ENCODE measurements at regions not wholly inside any gene's neighbourhood (a gene's known extent, or its start where the extent isn't known, plus 50 kb on each side); places are given as distances from the start of the nearest gene placed in this dataset. TPM values are rescaled to one million over a fixed set of nuclear protein-coding genes. Genes with fewer than 3 reads are reported as not detected.

Small RNA genes in the stretch of these regions (microRNA-seq; reads per million reads assigned to microRNA genes)
- not detected for gene RNA5SP283 (ENCODE audit: insufficient read depth, insufficient read length)

Small RNA genes in the stretch of these regions (small RNA-seq; reads per million reads assigned to genes)
- 0 to 0.41 (median 0) reads per million in 5 experiments for gene RNA5SP283

Measured in IMR-90 (cell line).